Activated CD8-positive, alpha-beta T cell treated with anti-CD3 and anti-CD28 coated beads for 36 hours (primary cell): ENCODE measurements at regions not wholly inside any gene's neighbourhood (a gene's known extent, or its start where the extent isn't known, plus 50 kb on each side); places are given as distances from the start of the nearest gene placed in this dataset.

Experiments used
- ATAC-seq: fragments of 200-7000 bp; cut with Tn5 transposase; one replicate; pipeline ENCODE4 v1.10.0; 2021; ENCODE audit warnings: mild to moderate bottlenecking, moderate library complexity
- CTCF ChIA-PET: fragments of 350-600 bp; sonication (Branson Sonifier 250); formaldehyde crosslinking; loops from one replicate; lab custom pipeline; 2021; ENCODE audit warnings: antibody characterized with exemption; lab: Charles Lee
- POLR2A ChIA-PET: fragments of 350-600 bp; sonication (Branson Sonifier 250); formaldehyde crosslinking; loops from one replicate; lab custom pipeline; 2021; ENCODE audit warnings: antibody characterized with exemption; lab: Charles Lee
- DNase-seq: peaks from one replicate; pipeline ENCODE4 v3.0.0-alpha.2; 2020
- H3K27ac Mint-ChIP-seq: one replicate; pipeline ENCODE4 v1.8.0; 2021; ENCODE audit warnings: mild to moderate bottlenecking, mixed read lengths
- H3K27me3 Mint-ChIP-seq: one replicate; pipeline ENCODE4 v1.8.0; 2021; ENCODE audit warnings: mixed read lengths
- H3K36me3 Mint-ChIP-seq: one replicate; pipeline ENCODE4 v1.8.0; 2021; ENCODE audit warnings: low read depth, mixed read lengths
- H3K4me1 Mint-ChIP-seq: one replicate; pipeline ENCODE4 v1.8.0; 2021; ENCODE audit warnings: low read depth, mixed read lengths
- H3K4me3 Mint-ChIP-seq: one replicate; pipeline ENCODE4 v1.8.0; 2021; ENCODE audit warnings: mild to moderate bottlenecking, moderate library complexity, mixed read lengths
- H3K9me3 Mint-ChIP-seq: one replicate; pipeline ENCODE4 v1.8.0; 2021; ENCODE audit warnings: mixed read lengths
- intact Hi-C: fragments of 100-400 bp; cut with micrococcal nuclease; formaldehyde crosslinking; loops from one replicate; pipeline ENCODE4 v1.10.0; 2022
- TF ChIP-seq, protein P1 (sequence below): fragments of 200-600 bp; IDR thresholded peaks from one replicate; pipeline ENCODE4 v1.8.0; 2022; ENCODE audit warnings: antibody characterized with exemption, mild to moderate bottlenecking

DNA sequence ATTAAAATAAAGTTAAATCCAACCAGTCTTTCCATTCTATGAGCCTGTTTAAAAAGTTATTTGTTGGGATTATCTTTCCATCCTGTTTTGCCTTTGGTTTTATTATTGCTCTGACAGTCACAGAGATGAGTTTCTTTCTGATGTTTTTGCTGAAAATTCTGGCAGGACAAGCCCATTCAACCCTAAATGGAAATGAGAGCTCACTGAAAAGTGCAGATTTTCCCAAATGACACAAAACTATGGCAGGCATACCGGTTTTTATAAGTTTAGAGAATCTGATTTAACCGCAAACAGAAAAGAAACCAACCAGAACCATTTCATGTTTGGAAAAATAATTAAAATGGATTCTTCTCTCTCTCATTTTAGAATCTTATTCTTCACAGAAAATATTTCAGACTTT, 238.1 kb upstream of the SGO1 start:
- CTCF ChIA-PET: no interaction called here
- H3K4me1 Mint-ChIP-seq: no peaks in the 10 kb centered on the region
- H3K36me3 Mint-ChIP-seq: no peaks in the 10 kb centered on the region
- ATAC-seq (no peak), DNase-seq (no peak)
- TF ChIP-seq, protein P1, sequence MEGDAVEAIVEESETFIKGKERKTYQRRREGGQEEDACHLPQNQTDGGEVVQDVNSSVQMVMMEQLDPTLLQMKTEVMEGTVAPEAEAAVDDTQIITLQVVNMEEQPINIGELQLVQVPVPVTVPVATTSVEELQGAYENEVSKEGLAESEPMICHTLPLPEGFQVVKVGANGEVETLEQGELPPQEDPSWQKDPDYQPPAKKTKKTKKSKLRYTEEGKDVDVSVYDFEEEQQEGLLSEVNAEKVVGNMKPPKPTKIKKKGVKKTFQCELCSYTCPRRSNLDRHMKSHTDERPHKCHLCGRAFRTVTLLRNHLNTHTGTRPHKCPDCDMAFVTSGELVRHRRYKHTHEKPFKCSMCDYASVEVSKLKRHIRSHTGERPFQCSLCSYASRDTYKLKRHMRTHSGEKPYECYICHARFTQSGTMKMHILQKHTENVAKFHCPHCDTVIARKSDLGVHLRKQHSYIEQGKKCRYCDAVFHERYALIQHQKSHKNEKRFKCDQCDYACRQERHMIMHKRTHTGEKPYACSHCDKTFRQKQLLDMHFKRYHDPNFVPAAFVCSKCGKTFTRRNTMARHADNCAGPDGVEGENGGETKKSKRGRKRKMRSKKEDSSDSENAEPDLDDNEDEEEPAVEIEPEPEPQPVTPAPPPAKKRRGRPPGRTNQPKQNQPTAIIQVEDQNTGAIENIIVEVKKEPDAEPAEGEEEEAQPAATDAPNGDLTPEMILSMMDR: no peak
- POLR2A ChIA-PET: no interaction called here
- peaks cover 9% of the 10 kb centered on the region for H3K9me3 Mint-ChIP-seq
- H3K4me3 Mint-ChIP-seq: no peak overlapping the region
- intact Hi-C loops: no loop called here
- no peak overlapping the region for H3K27ac Mint-ChIP-seq
- H3K27me3 Mint-ChIP-seq: no peaks in the 10 kb centered on the region

DNA sequence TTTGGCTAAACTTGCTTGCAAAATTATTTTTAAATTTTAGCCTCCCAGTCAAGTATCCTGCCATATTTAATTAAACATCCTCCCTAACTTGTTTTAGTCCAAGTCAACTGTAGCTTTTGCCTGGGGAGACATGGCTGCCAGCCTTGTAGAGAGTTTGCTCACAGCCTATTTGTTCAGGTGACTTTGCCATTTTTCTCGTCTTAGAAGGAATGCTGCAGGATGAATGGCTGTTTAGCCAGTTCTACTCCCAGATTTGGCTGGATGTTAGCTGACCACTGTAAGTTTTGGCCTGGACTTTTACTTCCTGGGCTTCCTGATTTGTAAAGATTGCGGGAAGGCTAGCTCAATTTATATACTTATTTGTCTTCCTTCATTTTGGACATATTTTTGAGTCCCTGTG, 236.4 kb upstream of the SGO1 start:
- TF ChIP-seq, protein P1: no peak
- DNase-seq: no peak
- ChIA-PET POLR2A (no interaction called here), CTCF (no interaction called here)
- peaks cover 7% of the 10 kb centered on the region for H3K9me3 Mint-ChIP-seq
- no peaks in the 10 kb centered on the region for H3K27me3 Mint-ChIP-seq
- H3K36me3 Mint-ChIP-seq: no peaks in the 10 kb centered on the region
- ATAC-seq: no peak
- no peak overlapping the region for H3K4me3 Mint-ChIP-seq
- H3K4me1 Mint-ChIP-seq: no peaks in the 10 kb centered on the region
- intact Hi-C loops: no loop called here
- H3K27ac Mint-ChIP-seq: no peak overlapping the region

DNA sequence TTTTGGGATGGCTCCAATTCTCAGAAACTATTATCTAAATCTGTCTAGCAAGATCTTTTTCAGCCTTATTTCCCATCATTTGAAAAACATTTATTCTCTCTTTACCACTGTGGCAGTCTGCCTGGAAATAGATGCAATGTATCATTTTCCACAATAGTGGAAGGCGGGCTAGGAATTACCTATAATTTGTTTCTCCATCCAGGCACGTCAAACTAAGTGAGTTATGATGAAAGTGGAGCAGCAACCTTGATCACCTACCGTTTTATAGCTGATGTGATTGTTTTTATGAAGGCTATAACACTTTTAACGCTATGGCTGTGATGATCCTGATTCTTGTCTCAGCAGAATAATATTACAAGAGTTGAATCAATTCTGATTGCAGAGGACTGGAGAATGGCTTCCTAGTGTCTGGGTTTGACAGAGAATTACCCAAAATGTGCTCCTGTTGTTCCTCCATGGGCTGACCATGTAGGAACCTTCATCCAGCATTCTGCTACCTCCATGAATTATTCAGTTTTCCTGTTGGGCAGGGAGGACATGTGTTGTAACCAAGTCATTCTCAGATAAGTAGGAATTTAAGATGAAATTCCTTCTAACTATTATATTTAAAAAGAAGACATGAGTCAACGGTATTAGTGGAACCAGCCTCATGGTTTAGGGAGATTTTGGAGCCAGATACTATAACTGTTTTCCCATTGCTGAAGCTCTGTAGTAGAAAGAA, 231.5 kb upstream of the SGO1 start:
- H3K4me3 Mint-ChIP-seq: no peak overlapping the region
- H3K27me3 Mint-ChIP-seq: peaks cover 1% of the 10 kb centered on the region
- CTCF ChIA-PET: no interaction called here
- H3K27ac Mint-ChIP-seq: no peak overlapping the region
- ATAC-seq (no peak), DNase-seq (no peak)
- no peaks in the 10 kb centered on the region for H3K9me3 Mint-ChIP-seq
- no peaks in the 10 kb centered on the region for H3K36me3 Mint-ChIP-seq
- POLR2A ChIA-PET: no interaction called here
- no peaks in the 10 kb centered on the region for H3K4me1 Mint-ChIP-seq
- intact Hi-C loops: no loop called here
- TF ChIP-seq, protein P1: no peak

DNA sequence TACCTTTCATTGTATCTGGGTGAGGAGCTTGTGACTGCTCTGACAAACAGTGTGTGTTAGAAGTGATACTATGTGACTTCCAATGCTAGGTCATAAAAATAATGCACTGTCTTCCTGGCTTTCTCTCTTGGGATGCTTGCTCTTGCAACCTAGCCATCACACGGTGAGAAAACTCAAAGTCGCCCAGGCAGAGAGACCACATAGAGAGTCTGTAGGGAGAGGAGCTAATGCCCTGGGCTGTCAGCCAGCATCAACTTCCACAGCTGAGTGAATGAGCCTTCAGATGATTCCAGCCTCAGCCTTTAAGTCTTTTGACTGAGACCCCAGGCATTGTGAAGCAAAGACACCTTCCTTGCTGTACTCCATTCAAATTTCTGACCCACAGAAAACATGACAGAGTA, 220.6 kb upstream of the SGO1 start:
- no peak for ATAC-seq
- CTCF ChIA-PET: no interaction called here

DNA sequence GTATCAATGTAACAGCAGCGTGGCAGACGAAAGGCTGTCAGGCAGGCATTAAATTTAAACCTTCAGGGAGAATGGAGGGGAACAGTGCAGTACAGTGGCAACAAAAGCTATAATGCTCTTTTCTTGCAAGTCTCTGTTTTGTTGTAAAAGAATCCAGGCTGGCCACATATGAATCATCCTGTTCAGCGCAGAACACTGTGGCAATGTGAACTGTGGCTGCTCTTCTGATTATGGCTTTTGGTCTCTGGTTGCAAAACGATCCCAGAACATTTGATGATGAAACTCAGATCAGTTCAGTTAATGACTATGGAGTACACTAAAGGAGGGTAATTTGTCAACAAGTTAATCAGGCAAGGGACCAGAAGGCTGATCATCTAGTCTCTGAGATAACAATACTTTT, 219.7 kb upstream of the SGO1 start:
- Mint-ChIP-seq H3K36me3 (no peaks in the 10 kb centered on the region), H3K4me1 (no peaks in the 10 kb centered on the region), H3K27me3 (no peaks in the 10 kb centered on the region), H3K9me3 (no peaks in the 10 kb centered on the region), H3K27ac (no peak overlapping the region), H3K4me3 (no peak overlapping the region)
- DNase-seq (no peak), ATAC-seq (no peak)
- ChIA-PET CTCF (no interaction called here), POLR2A (no interaction called here)
- intact Hi-C loops: no loop called here
- TF ChIP-seq, protein P1: no peak

More for the DNA sequence above, 220.6 kb upstream of the SGO1 start:
- Mint-ChIP-seq H3K9me3 (no peaks in the 10 kb centered on the region), H3K36me3 (no peaks in the 10 kb centered on the region), H3K27me3 (no peaks in the 10 kb centered on the region), H3K4me1 (no peaks in the 10 kb centered on the region), H3K4me3 (no peak overlapping the region), H3K27ac (no peak overlapping the region)
- TF ChIP-seq, protein P1: no peak
- DNase-seq: no peak
- intact Hi-C loops: no loop called here
- POLR2A ChIA-PET: no interaction called here
